ENCODE measurements at regions not wholly inside any gene's neighbourhood (a gene's known extent, or its start where the extent isn't known, plus 50 kb on each side); places are given as distances from the start of the nearest gene placed in this dataset.

DNA sequence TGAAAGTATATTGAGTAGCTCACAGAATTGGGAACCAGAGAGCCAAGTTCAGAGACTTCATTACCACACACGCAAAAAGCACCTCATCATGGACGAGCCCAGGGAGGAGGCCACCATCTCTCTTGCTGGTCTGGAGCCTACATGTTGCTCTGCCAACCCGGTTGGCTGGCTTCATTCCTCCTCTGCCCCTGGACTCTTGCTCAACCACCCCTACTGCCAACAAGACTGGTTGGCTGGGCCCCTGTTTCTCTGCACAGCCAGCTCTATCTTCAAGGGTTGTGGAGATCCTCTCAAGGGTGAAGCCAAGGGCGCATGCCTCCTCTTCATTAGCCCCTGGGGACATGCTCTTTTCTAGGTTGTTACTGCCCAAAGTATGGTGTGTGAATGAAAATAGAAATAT lies 142.7 kb downstream of the JCAD start:
- TF ChIP-seq CTCF (IDR thresholded peaks at IDR 0.05) (no peak), POLR2A (IDR thresholded peaks at IDR 0.05) (no peak)

All from adrenal gland (tissue), 5 donors.